ENCODE measurements at regions not wholly inside any gene's neighbourhood (a gene's known extent, or its start where the extent isn't known, plus 50 kb on each side); places are given as distances from the start of the nearest gene placed in this dataset.

GRCh38 chr4:112001041-112001440 lies 144.2 kb upstream of the FAM241A start:
- CTCF ChIA-PET: interaction anchor here (0.6 to 1.5 kb wide), 3 partner anchors 14 to 42 kb away, joined by 3 to 5 read pairs (median 4); no protein-coding TSS in a partner anchor
- POLR2A ChIA-PET: no interaction called here

DNA sequence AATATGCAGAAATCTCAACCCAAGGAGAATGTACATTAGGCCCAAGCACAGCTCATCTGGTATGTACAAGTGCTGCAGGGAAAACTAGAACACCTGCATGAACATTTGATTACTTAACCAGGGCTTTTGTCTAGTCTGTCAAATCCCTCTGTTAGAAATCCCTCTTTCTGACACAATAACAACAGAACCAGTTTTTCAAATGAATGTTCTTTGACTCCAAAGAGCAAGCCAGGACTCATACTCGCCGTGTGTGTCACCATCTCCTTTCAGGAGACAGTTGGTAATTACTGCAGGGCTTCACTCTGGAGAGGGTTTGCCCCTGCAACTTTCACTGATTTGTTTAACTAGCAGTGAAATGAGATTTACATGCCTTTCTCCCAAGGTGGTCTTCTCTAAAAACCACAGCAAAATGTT lies 143.0 kb upstream of the FAM241A start:
- Histone ChIP-seq H3K9me3 (replicated peaks; ENCODE audit: control insufficient read depth, insufficient read depth, low read length) (no peaks in the 10 kb centered on the region), H3K9ac (ENCODE audit: control insufficient read depth, insufficient read depth, low read length) (no peak overlapping the region), H2AFZ (ENCODE audit: control insufficient read depth, low read depth, low read length) (no peak overlapping the region), H3K27ac (ENCODE audit: control insufficient read depth, insufficient read depth) (no peak overlapping the region), H3K79me2 (ENCODE audit: control insufficient read depth, insufficient read depth, low read length) (no peaks in the 10 kb centered on the region), H3K4me3 (no peak overlapping the region), H3K4me2 (ENCODE audit: control insufficient read depth, insufficient read depth) (no peak overlapping the region), H4K20me1 (ENCODE audit: control insufficient read depth, insufficient read depth) (no peaks in the 10 kb centered on the region), H3K36me3 (ENCODE audit: control insufficient read depth in 2 of 2, insufficient read depth in 2 of 2, low read length in 1 of 2) (no peaks in the 10 kb centered on the region), H3K4me1 (ENCODE audit: control insufficient read depth, insufficient read depth, low read length) (no peaks in the 10 kb centered on the region), H3K27me3 (replicated peaks in 1 of 2; ENCODE audit: control insufficient read depth in 2 of 2, insufficient read depth in 2 of 2, low read length in 1 of 2) (no peaks in the 10 kb centered on the region)
- CTCF ChIA-PET: interaction anchor here (1.1 kb wide), 1 partner anchor 65 kb away, joined by 3 read pairs; no protein-coding TSS in a partner anchor
- intact Hi-C loops (cut with micrococcal nuclease; ENCODE audit: unreplicated experiment): no loop called here
- BruUV-seq (replicated peaks): no TSS peak
- FAIRE-seq (no peak), ATAC-seq (no peak), DNase-seq (ENCODE audit: low read depth, low spot score) (no peak)
- RAD21 ChIA-PET (ENCODE audit: unreplicated experiment): no interaction called here
- POLR2A ChIA-PET: no interaction called here
- WGBS (ENCODE audit: insufficient coverage, insufficient replicate concordance, low lambda C conversion rate, missing lambda C conversion rate): 7% methylated on average over 2 of the region's 2 CpGs
- SMC1A ChIA-PET (ENCODE audit: uncharacterized antibody, unreplicated experiment): interaction anchor here (1.0 to 2.4 kb wide), 4 partner anchors 11 to 57 kb away, joined by 3 to 9 read pairs (median 6); no protein-coding TSS in a partner anchor
- in situ Hi-C loops (cut with MboI): no loop called here
- TF ChIP-seq RBBP5 (conservative IDR thresholded peaks at IDR 0.05) (no peak), ZZZ3 (IDR thresholded peaks at IDR 0.05; ENCODE audit: control insufficient read depth, insufficient read length, low read depth) (no peak), USF1 (IDR thresholded peaks at IDR 0.05; ENCODE audit: borderline replicate concordance, extremely low read length, insufficient read depth, low read depth, low read length) (no peak), PAX5 (IDR thresholded peaks at IDR 0.05; ENCODE audit: borderline replicate concordance, low read depth, low read length) (no peak), ZNF274 (IDR thresholded peaks at IDR 0.05; ENCODE audit: insufficient read depth, insufficient read length) (no peak)
- TF ChIP-seq, protein P1, sequence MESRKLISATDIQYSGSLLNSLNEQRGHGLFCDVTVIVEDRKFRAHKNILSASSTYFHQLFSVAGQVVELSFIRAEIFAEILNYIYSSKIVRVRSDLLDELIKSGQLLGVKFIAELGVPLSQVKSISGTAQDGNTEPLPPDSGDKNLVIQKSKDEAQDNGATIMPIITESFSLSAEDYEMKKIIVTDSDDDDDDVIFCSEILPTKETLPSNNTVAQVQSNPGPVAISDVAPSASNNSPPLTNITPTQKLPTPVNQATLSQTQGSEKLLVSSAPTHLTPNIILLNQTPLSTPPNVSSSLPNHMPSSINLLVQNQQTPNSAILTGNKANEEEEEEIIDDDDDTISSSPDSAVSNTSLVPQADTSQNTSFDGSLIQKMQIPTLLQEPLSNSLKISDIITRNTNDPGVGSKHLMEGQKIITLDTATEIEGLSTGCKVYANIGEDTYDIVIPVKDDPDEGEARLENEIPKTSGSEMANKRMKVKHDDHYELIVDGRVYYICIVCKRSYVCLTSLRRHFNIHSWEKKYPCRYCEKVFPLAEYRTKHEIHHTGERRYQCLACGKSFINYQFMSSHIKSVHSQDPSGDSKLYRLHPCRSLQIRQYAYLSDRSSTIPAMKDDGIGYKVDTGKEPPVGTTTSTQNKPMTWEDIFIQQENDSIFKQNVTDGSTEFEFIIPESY (IDR thresholded peaks at IDR 0.05): no peak
- TF ChIP-seq, protein P2, sequence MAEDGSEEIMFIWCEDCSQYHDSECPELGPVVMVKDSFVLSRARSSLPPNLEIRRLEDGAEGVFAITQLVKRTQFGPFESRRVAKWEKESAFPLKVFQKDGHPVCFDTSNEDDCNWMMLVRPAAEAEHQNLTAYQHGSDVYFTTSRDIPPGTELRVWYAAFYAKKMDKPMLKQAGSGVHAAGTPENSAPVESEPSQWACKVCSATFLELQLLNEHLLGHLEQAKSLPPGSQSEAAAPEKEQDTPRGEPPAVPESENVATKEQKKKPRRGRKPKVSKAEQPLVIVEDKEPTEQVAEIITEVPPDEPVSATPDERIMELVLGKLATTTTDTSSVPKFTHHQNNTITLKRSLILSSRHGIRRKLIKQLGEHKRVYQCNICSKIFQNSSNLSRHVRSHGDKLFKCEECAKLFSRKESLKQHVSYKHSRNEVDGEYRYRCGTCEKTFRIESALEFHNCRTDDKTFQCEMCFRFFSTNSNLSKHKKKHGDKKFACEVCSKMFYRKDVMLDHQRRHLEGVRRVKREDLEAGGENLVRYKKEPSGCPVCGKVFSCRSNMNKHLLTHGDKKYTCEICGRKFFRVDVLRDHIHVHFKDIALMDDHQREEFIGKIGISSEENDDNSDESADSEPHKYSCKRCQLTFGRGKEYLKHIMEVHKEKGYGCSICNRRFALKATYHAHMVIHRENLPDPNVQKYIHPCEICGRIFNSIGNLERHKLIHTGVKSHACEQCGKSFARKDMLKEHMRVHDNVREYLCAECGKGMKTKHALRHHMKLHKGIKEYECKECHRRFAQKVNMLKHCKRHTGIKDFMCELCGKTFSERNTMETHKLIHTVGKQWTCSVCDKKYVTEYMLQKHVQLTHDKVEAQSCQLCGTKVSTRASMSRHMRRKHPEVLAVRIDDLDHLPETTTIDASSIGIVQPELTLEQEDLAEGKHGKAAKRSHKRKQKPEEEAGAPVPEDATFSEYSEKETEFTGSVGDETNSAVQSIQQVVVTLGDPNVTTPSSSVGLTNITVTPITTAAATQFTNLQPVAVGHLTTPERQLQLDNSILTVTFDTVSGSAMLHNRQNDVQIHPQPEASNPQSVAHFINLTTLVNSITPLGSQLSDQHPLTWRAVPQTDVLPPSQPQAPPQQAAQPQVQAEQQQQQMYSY (CRISPR knock-in tag; IDR thresholded peaks at IDR 0.05): no peak

More at GRCh38 chr4:112001041-112001440, 144.2 kb upstream of the FAM241A start:
- Histone ChIP-seq H3K9ac (ENCODE audit: control insufficient read depth, insufficient read depth, low read length) (no peak overlapping the region), H3K9me3 (replicated peaks; ENCODE audit: control insufficient read depth, insufficient read depth, low read length) (no peaks in the 10 kb centered on the region), H3K79me2 (ENCODE audit: control insufficient read depth, insufficient read depth, low read length) (no peaks in the 10 kb centered on the region), H3K4me3 (no peak overlapping the region), H2AFZ (ENCODE audit: control insufficient read depth, low read depth, low read length) (no peak overlapping the region), H3K36me3 (ENCODE audit: control insufficient read depth in 2 of 2, insufficient read depth in 2 of 2, low read length in 1 of 2) (no peaks in the 10 kb centered on the region), H4K20me1 (ENCODE audit: control insufficient read depth, insufficient read depth) (no peaks in the 10 kb centered on the region), H3K4me2 (ENCODE audit: control insufficient read depth, insufficient read depth) (no peak overlapping the region), H3K27ac (ENCODE audit: control insufficient read depth, insufficient read depth) (no peak overlapping the region), H3K27me3 (replicated peaks in 1 of 2; ENCODE audit: control insufficient read depth in 2 of 2, insufficient read depth in 2 of 2, low read length in 1 of 2) (peaks cover 0 to 2% of the 10 kb centered on the region in 2 experiments; a peak in 1 of 4 replicates), H3K4me1 (ENCODE audit: control insufficient read depth, insufficient read depth, low read length) (no peaks in the 10 kb centered on the region)
- no peak for DNase-seq (ENCODE audit: low read depth, low spot score)
- ChIA-PET RAD21 (ENCODE audit: unreplicated experiment) (no interaction called here), SMC1A (ENCODE audit: uncharacterized antibody, unreplicated experiment) (interaction anchor here (0.9 to 2.4 kb wide), 4 partner anchors 10 to 30 kb away, joined by 3 to 9 read pairs (median 6); no protein-coding TSS in a partner anchor)
- in situ Hi-C loops (cut with MboI) (no loop called here), intact Hi-C loops (cut with micrococcal nuclease; ENCODE audit: unreplicated experiment) (no loop called here)
- 33% methylated on average over 1 of the region's 1 CpG for WGBS (ENCODE audit: insufficient coverage, insufficient replicate concordance, low lambda C conversion rate, missing lambda C conversion rate)
- no peak for TF ChIP-seq IRF4 (IDR thresholded peaks at IDR 0.05; ENCODE audit: low read depth, low read length)
- no peak for TF ChIP-seq SRF (IDR thresholded peaks at IDR 0.05; ENCODE audit: low read depth in 2 of 2, low read length in 2 of 2)
- no peak for TF ChIP-seq TCF3 (IDR thresholded peaks at IDR 0.05; ENCODE audit: borderline replicate concordance, insufficient read depth, low read depth, low read length)
- TF ChIP-seq ZNF622 (IDR thresholded peaks at IDR 0.05): no peak
- no peak for TF ChIP-seq RB1 (IDR thresholded peaks at IDR 0.05; ENCODE audit: borderline replicate concordance)
- no peak for TF ChIP-seq PAX8 (IDR thresholded peaks at IDR 0.05)
- TF ChIP-seq HCFC1 (IDR thresholded peaks at IDR 0.05; ENCODE audit: low read length): no peak
- TF ChIP-seq MEF2A (IDR thresholded peaks at IDR 0.05; ENCODE audit: insufficient read depth, low read depth, low read length): no peak
- TF ChIP-seq NBN (IDR thresholded peaks at IDR 0.05): no peak
- no peak for TF ChIP-seq SPI1 (IDR thresholded peaks at IDR 0.05; ENCODE audit: borderline replicate concordance, insufficient read depth, low read depth, low read length)
- no TSS peak for BruUV-seq (replicated peaks)
- ATAC-seq: no peak
- FAIRE-seq: no peak
